IPS DF 6.9 (cell line): ENCODE measurements at regions not wholly inside any gene's neighbourhood (a gene's known extent, or its start where the extent isn't known, plus 50 kb on each side); places are given as distances from the start of the nearest gene placed in this dataset.
"Not testable (repeated sequence)": the region's sequence is repeated elsewhere in the genome, so short reads cannot be mapped to it uniquely, and the experiment has no call there.

Experiments used
- DNase-seq: peaks from one replicate; pipeline ENCODE4 v3.0.0-alpha.2; 2013; ENCODE audit warnings: low read depth, low spot score
- H3K27ac ChIP-seq: one replicate; pipeline ENCODE4 v1.5.1; 2013; ENCODE audit warnings: low read length, control low read depth
- H3K27me3 ChIP-seq: 2 replicates; pipeline ENCODE4 v1.6.1; 2013; ENCODE audit warnings: mild to moderate bottlenecking, low read length; ENCODE audit not compliant: control insufficient read depth, insufficient read depth
- H3K36me3 ChIP-seq: 2 replicates; pipeline ENCODE4 v1.6.1; 2013; ENCODE audit warnings: low read length; ENCODE audit not compliant: control insufficient read depth, insufficient read depth
- H3K4me1 ChIP-seq: 2 replicates; pipeline ENCODE4 v1.6.1; 2013; ENCODE audit warnings: low read length; ENCODE audit not compliant: control insufficient read depth, insufficient read depth
- H3K4me3 ChIP-seq: 2 replicates; pipeline ENCODE4 v1.5.1; 2013; ENCODE audit warnings: mild to moderate bottlenecking, low read length
- H3K9me3 ChIP-seq: 2 replicates; pipeline ENCODE4 v1.6.1; 2013; ENCODE audit warnings: low read length, inconsistent platforms; ENCODE audit not compliant: control insufficient read depth, insufficient read depth
- WGBS: extraction: QIAGEN DNeasy Blood & Tissue Kit; methylation state at CpG from one replicate; pipeline ENCODE4 v1.1.7; 2013; ENCODE audit warnings: mixed read lengths, missing lambda C conversion rate; ENCODE audit not compliant: insufficient read length, insufficient coverage; 5-methylcytosine and 5-hydroxymethylcytosine counted together

GRCh38 chr5:74440341-74440740 is 200.2 kb downstream of the ENC1 start:
- no CpG with 5 or more reads among the region's 2 CpGs for WGBS

GRCh38 chr5:74437870-74438269 is 202.7 kb downstream of the ENC1 start:
- not testable (repeated sequence) for H3K4me1 ChIP-seq, DNase-seq, H3K27ac ChIP-seq, H3K27me3 ChIP-seq, H3K36me3 ChIP-seq, H3K9me3 ChIP-seq, H3K4me3 ChIP-seq
- no CpG with 5 or more reads among the region's 2 CpGs for WGBS

More at GRCh38 chr5:74440341-74440740, 200.2 kb downstream of the ENC1 start:
- no peak for DNase-seq
- Histone ChIP-seq H3K27me3 (no peaks in the 10 kb centered on the region), H3K9me3 (no peaks in the 10 kb centered on the region), H3K27ac (no peak overlapping the region), H3K36me3 (no peaks in the 10 kb centered on the region; the same call in 1 of the 2 replicates), H3K4me3 (no peak overlapping the region), H3K4me1 (no peaks in the 10 kb centered on the region)

GRCh38 chr5:74433896-74434829 is 206.4 kb downstream of the ENC1 start:
- no peaks in the 10 kb centered on the region for H3K9me3 ChIP-seq
- no peak overlapping the region for H3K27ac ChIP-seq
- H3K36me3 ChIP-seq = no peaks in the 10 kb centered on the region
- no peak for DNase-seq
- H3K4me1 ChIP-seq = no peaks in the 10 kb centered on the region; the same call in 1 of the 2 replicates
- H3K27me3 ChIP-seq = no peaks in the 10 kb centered on the region
- WGBS = no CpG with 5 or more reads among the region's 9 CpGs
- H3K4me3 ChIP-seq = no peak overlapping the region

- H3K27ac ChIP-seq = no peak overlapping the region
- no peaks in the 10 kb centered on the region for H3K9me3 ChIP-seq
- no peak overlapping the region for H3K4me3 ChIP-seq
- DNase-seq = peak; percentile 22
- no peaks in the 10 kb centered on the region for H3K36me3 ChIP-seq
- no peaks in the 10 kb centered on the region; the same call in 1 of the 2 replicates for H3K4me1 ChIP-seq
- H3K27me3 ChIP-seq = no peaks in the 10 kb centered on the region
- no CpG with 5 or more reads among the region's 7 CpGs for WGBS
Measured at GRCh38 chr5:74433255-74433895, 207.2 kb downstream of the ENC1 start.

- Histone ChIP-seq H3K4me3 (no peak overlapping the region), H3K27ac (no peak overlapping the region), H3K9me3 (no peaks in the 10 kb centered on the region), H3K36me3 (no peaks in the 10 kb centered on the region), H3K27me3 (no peaks in the 10 kb centered on the region), H3K4me1 (no peaks in the 10 kb centered on the region; the same call in 1 of the 2 replicates)
- WGBS = no CpG with 5 or more reads among the region's 4 CpGs
- no peak for DNase-seq
Measured at GRCh38 chr5:74432721-74433120, 207.8 kb downstream of the ENC1 start.

GRCh38 chr5:74432216-74432615 is 208.3 kb downstream of the ENC1 start:
- no CpG with 5 or more reads among the region's 7 CpGs for WGBS
- no peaks in the 10 kb centered on the region; the same call in 1 of the 2 replicates for H3K4me1 ChIP-seq
- H3K9me3 ChIP-seq = no peaks in the 10 kb centered on the region
- no peaks in the 10 kb centered on the region for H3K27me3 ChIP-seq
- H3K27ac ChIP-seq = no peak overlapping the region
- H3K4me3 ChIP-seq = no peak overlapping the region
- no peak for DNase-seq
- H3K36me3 ChIP-seq = no peaks in the 10 kb centered on the region

- no peaks in the 10 kb centered on the region for H3K9me3 ChIP-seq
- no peak overlapping the region for H3K4me3 ChIP-seq
- DNase-seq = no peak
- no peaks in the 10 kb centered on the region; the same call in 1 of the 2 replicates for H3K4me1 ChIP-seq
- H3K27me3 ChIP-seq = no peaks in the 10 kb centered on the region
- H3K27ac ChIP-seq = no peak overlapping the region
- WGBS = no CpG with 5 or more reads among the region's 2 CpGs
- no peaks in the 10 kb centered on the region for H3K36me3 ChIP-seq
Measured at GRCh38 chr5:74431290-74431669, 209.2 kb downstream of the ENC1 start.

GRCh38 chr5:74430631-74431289 is 209.8 kb downstream of the ENC1 start:
- Histone ChIP-seq H3K4me3 (no peak overlapping the region), H3K4me1 (no peaks in the 10 kb centered on the region; the same call in 1 of the 2 replicates), H3K36me3 (no peaks in the 10 kb centered on the region), H3K27ac (no peak overlapping the region), H3K27me3 (no peaks in the 10 kb centered on the region), H3K9me3 (no peaks in the 10 kb centered on the region)
- WGBS = no CpG with 5 or more reads among the region's 4 CpGs
- DNase-seq = no peak

GRCh38 chr5:74429495-74429894 is 211.0 kb downstream of the ENC1 start:
- no peaks in the 10 kb centered on the region for H3K36me3 ChIP-seq
- WGBS = no CpG with 5 or more reads among the region's 4 CpGs

GRCh38 chr5:74428876-74429275 is 211.7 kb downstream of the ENC1 start:
- no peaks in the 10 kb centered on the region for H3K36me3 ChIP-seq
- WGBS = no CpG with 5 or more reads among the region's 2 CpGs
- H3K27ac ChIP-seq = no peak overlapping the region
- H3K9me3 ChIP-seq = no peaks in the 10 kb centered on the region
- no peaks in the 10 kb centered on the region; the same call in 1 of the 2 replicates for H3K4me1 ChIP-seq
- no peak overlapping the region for H3K4me3 ChIP-seq
- no peak for DNase-seq
- no peaks in the 10 kb centered on the region for H3K27me3 ChIP-seq

More at GRCh38 chr5:74429495-74429894, 211.0 kb downstream of the ENC1 start:
- no peaks in the 10 kb centered on the region for H3K9me3 ChIP-seq
- DNase-seq = no peak
- no peaks in the 10 kb centered on the region for H3K27me3 ChIP-seq
- no peak overlapping the region for H3K27ac ChIP-seq
- H3K4me1 ChIP-seq = no peaks in the 10 kb centered on the region; the same call in 1 of the 2 replicates
- H3K4me3 ChIP-seq = no peak overlapping the region
